ENCODE measurements at regions not wholly inside any gene's neighbourhood (a gene's known extent, or its start where the extent isn't known, plus 50 kb on each side); places are given as distances from the start of the nearest gene placed in this dataset.

DNA sequence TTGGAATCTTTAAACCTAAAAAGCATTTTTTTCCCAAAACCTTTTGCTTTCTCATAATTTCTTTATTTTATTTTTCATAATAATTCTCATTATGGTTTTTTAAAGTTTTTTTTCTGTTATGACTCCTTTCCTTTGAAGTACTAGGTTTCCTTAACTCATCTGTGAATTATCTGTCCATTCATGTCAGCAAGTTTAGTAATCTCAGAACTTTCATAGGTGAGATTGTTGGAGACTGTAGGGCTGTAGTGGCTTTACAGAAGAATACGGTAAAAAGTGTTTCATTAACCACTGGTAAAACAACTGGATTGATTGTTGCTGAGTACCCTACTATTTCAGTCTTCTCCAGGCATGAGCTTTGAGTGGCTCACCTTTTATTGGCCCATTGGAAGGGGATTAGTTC lies 361.7 kb upstream of the PPP1R2C start:
- Histone ChIP-seq H2AFZ (ENCODE audit: low read depth, low read length) (no peak overlapping the region), H4K20me1 (ENCODE audit: insufficient read depth, low read length) (no peaks in the 10 kb centered on the region), H3K9me3 (ENCODE audit: insufficient read depth, low read length, severe bottlenecking) (no peaks in the 10 kb centered on the region), H3K4me3 (ENCODE audit: low read depth in 1 of 2, low read length in 2 of 2) (no peak overlapping the region), H3K4me2 (ENCODE audit: insufficient read depth, low read length) (no peak overlapping the region), H3K9ac (ENCODE audit: low read depth, low read length) (no peak overlapping the region), H3K27me3 (ENCODE audit: insufficient read depth, low read length, poor library complexity) (no peaks in the 10 kb centered on the region), H3K4me1 (ENCODE audit: insufficient read depth, low read length) (no peaks in the 10 kb centered on the region), H3K79me2 (ENCODE audit: insufficient read depth, low read length) (no peaks in the 10 kb centered on the region), H3K36me3 (ENCODE audit: insufficient read depth, low read length) (no peaks in the 10 kb centered on the region), H3K27ac (ENCODE audit: low read length) (no peak overlapping the region)
- ATAC-seq (ENCODE audit: insufficient read depth, low read depth) (no peak), DNase-seq (no peak)
- TF ChIP-seq EZH2 (IDR thresholded peaks at IDR 0.05; ENCODE audit: borderline replicate concordance, low read depth, low read length, severe bottlenecking) = no peak
- TF ChIP-seq, protein P1, sequence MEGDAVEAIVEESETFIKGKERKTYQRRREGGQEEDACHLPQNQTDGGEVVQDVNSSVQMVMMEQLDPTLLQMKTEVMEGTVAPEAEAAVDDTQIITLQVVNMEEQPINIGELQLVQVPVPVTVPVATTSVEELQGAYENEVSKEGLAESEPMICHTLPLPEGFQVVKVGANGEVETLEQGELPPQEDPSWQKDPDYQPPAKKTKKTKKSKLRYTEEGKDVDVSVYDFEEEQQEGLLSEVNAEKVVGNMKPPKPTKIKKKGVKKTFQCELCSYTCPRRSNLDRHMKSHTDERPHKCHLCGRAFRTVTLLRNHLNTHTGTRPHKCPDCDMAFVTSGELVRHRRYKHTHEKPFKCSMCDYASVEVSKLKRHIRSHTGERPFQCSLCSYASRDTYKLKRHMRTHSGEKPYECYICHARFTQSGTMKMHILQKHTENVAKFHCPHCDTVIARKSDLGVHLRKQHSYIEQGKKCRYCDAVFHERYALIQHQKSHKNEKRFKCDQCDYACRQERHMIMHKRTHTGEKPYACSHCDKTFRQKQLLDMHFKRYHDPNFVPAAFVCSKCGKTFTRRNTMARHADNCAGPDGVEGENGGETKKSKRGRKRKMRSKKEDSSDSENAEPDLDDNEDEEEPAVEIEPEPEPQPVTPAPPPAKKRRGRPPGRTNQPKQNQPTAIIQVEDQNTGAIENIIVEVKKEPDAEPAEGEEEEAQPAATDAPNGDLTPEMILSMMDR (IDR thresholded peaks at IDR 0.05; ENCODE audit: borderline replicate concordance, extremely low read depth, low read length, poor library complexity, severe bottlenecking) = no peak

DNA sequence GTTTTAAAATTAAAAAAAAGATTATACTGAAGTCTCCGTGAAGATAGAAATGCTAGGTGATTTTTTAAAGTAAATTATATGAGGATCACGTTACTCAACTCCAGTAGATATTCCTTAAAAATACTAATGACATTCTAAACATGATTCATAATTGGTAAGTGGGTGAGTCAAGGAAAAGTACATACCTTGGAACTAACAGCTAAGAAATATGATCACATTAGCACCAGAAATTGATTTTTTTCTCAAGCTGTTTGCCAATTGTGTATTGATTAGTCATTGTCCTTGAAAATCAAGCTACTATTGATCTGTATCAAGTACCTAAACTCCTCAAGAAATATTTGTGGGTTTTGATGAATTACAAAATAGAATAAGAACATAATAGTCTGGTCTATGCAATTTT lies 362.6 kb upstream of the PPP1R2C start:
- Histone ChIP-seq H3K4me2 (ENCODE audit: insufficient read depth, low read length) (no peak overlapping the region), H3K9ac (ENCODE audit: low read depth, low read length) (no peak overlapping the region), H3K79me2 (ENCODE audit: insufficient read depth, low read length) (no peaks in the 10 kb centered on the region), H3K27ac (ENCODE audit: low read length) (no peak overlapping the region), H4K20me1 (ENCODE audit: insufficient read depth, low read length) (no peaks in the 10 kb centered on the region), H3K4me3 (ENCODE audit: low read depth in 1 of 2, low read length in 2 of 2) (no peak overlapping the region), H3K4me1 (ENCODE audit: insufficient read depth, low read length) (no peaks in the 10 kb centered on the region), H3K36me3 (ENCODE audit: insufficient read depth, low read length) (no peaks in the 10 kb centered on the region), H2AFZ (ENCODE audit: low read depth, low read length) (no peak overlapping the region), H3K27me3 (ENCODE audit: insufficient read depth, low read length, poor library complexity) (no peaks in the 10 kb centered on the region), H3K9me3 (ENCODE audit: insufficient read depth, low read length, severe bottlenecking) (no peaks in the 10 kb centered on the region)
- DNase-seq = no peak
- TF ChIP-seq EZH2 (IDR thresholded peaks at IDR 0.05; ENCODE audit: borderline replicate concordance, low read depth, low read length, severe bottlenecking) = no peak
- TF ChIP-seq, protein P1 (IDR thresholded peaks at IDR 0.05; ENCODE audit: borderline replicate concordance, extremely low read depth, low read length, poor library complexity, severe bottlenecking) = no peak
- ATAC-seq (ENCODE audit: insufficient read depth, low read depth) = no peak

DNA sequence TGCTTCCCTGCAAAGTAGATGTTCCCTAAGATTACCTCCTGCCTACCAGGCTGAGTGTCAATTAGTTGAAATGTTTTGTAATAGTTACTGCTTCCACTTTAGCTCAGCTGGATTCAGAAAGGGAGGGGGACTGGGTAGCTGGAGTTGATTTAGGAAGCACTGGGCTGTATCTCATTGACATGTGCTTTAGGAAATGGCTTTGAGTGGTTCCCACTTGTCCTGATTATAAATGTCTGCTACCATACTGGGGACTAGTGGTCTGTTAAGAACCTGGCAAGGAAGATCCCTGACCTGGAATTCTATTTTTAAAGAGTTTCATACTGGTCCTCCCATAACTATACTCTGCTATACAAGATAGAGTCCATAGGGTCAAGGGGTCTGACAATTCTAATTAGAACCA lies 363.9 kb upstream of the PPP1R2C start:
- H3K4me3 ChIP-seq (ENCODE audit: low read depth in 1 of 2, low read length in 2 of 2) = no peak overlapping the region
- no peaks in the 10 kb centered on the region for H3K27me3 ChIP-seq (ENCODE audit: insufficient read depth, low read length, poor library complexity)
- no peak for ATAC-seq (ENCODE audit: insufficient read depth, low read depth)
- H4K20me1 ChIP-seq (ENCODE audit: insufficient read depth, low read length) = no peaks in the 10 kb centered on the region
- DNase-seq = no peak
- no peak overlapping the region for H2AFZ ChIP-seq (ENCODE audit: low read depth, low read length)
- no peak overlapping the region for H3K4me2 ChIP-seq (ENCODE audit: insufficient read depth, low read length)
- no peaks in the 10 kb centered on the region for H3K4me1 ChIP-seq (ENCODE audit: insufficient read depth, low read length)
- no peak overlapping the region for H3K9ac ChIP-seq (ENCODE audit: low read depth, low read length)
- H3K9me3 ChIP-seq (ENCODE audit: insufficient read depth, low read length, severe bottlenecking) = no peaks in the 10 kb centered on the region
- H3K36me3 ChIP-seq (ENCODE audit: insufficient read depth, low read length) = no peaks in the 10 kb centered on the region
- H3K27ac ChIP-seq (ENCODE audit: low read length) = no peak overlapping the region
- H3K79me2 ChIP-seq (ENCODE audit: insufficient read depth, low read length) = no peaks in the 10 kb centered on the region
- TF ChIP-seq, protein P1 (IDR thresholded peaks at IDR 0.05; ENCODE audit: borderline replicate concordance, extremely low read depth, low read length, poor library complexity, severe bottlenecking) = no peak
- no peak for TF ChIP-seq EZH2 (IDR thresholded peaks at IDR 0.05; ENCODE audit: borderline replicate concordance, low read depth, low read length, severe bottlenecking)

DNA sequence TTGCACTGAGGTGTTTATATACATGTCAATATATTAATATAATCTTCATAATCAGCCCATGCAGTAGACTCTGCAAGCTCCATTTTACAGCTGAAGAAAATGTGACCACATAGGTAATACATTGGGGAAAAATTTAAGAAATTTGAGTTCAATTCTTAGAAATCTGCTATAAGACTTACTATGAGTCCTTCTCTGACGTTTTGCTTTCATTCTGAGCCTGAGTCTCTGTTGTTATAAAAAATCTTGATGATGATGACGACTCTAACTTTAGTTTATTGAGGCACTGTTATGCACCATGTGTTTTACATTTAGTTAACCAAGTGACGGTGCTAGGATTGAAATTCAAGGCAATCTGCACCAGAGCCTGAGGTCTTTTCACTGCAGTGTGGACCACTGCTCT lies 370.3 kb upstream of the PPP1R2C start:
- Histone ChIP-seq H3K4me3 (ENCODE audit: low read depth in 1 of 2, low read length in 2 of 2) (no peak overlapping the region), H3K27ac (ENCODE audit: low read length) (no peak overlapping the region), H3K36me3 (ENCODE audit: insufficient read depth, low read length) (no peaks in the 10 kb centered on the region), H3K4me2 (ENCODE audit: insufficient read depth, low read length) (no peak overlapping the region), H2AFZ (ENCODE audit: low read depth, low read length) (no peak overlapping the region), H3K27me3 (ENCODE audit: insufficient read depth, low read length, poor library complexity) (no peaks in the 10 kb centered on the region), H3K79me2 (ENCODE audit: insufficient read depth, low read length) (no peaks in the 10 kb centered on the region), H3K4me1 (ENCODE audit: insufficient read depth, low read length) (peaks cover 2% of the 10 kb centered on the region; the same call in 1 of the 2 replicates), H4K20me1 (ENCODE audit: insufficient read depth, low read length) (no peaks in the 10 kb centered on the region), H3K9ac (ENCODE audit: low read depth, low read length) (no peak overlapping the region), H3K9me3 (ENCODE audit: insufficient read depth, low read length, severe bottlenecking) (no peaks in the 10 kb centered on the region)
- DNase-seq (no peak), ATAC-seq (ENCODE audit: insufficient read depth, low read depth) (no peak)
- no peak for TF ChIP-seq EZH2 (IDR thresholded peaks at IDR 0.05; ENCODE audit: borderline replicate concordance, low read depth, low read length, severe bottlenecking)
- TF ChIP-seq, protein P1 (IDR thresholded peaks at IDR 0.05; ENCODE audit: borderline replicate concordance, extremely low read depth, low read length, poor library complexity, severe bottlenecking) = no peak
